ENCODE measurements at regions not wholly inside any gene's neighbourhood (a gene's known extent, or its start where the extent isn't known, plus 50 kb on each side); places are given as distances from the start of the nearest gene placed in this dataset.
A peak's percentile ranks its signal among the peaks of the same experiment; 100 is the strongest.

DNA sequence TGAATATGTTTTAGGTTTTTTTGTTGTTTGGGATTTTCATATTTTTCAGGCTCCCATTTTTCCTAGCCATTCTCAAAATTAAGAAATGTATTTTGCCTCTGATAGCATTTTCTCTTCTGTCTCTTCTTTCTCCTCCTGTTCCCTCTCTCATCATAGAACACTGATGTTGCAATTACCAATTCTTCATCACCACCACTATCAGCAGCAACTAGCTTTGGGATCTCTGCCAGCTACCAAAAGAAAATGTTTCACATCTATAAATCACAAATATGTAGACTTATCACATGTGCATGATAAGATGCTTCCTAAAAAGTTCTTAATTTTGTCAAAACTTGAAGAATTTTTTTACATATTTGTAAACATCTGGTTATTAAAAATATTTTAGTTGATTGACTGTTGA, 887.1 kb downstream of the MAT2B start:
- DNase-seq: no peak

GRCh38 chr5:164394686-164395194, 889.3 kb downstream of the MAT2B start:
- DNase-seq: no peak

GRCh38 chr5:164412531-164412930, 907.1 kb downstream of the MAT2B start:
- no peak for DNase-seq

DNA sequence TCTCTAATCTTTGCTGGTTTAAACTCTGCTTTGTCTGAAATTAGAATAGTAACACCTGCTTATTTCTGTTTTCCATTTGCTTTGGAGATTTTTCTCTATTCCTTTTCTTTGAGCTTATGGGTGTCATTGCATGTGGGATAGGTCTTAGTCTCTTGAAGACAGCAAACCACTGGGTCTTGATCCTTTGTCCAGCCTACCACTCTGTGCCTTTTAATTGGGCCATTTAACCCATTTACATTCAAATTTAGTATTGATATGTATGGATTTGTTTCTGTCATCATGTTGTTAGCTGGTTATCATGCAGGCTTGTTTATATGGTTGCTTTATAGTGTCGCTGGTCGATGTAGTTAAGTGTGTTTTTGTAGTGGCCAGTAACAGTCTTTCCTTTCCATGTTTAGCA, 914.7 kb downstream of the MAT2B start:
- no peak for DNase-seq

DNA sequence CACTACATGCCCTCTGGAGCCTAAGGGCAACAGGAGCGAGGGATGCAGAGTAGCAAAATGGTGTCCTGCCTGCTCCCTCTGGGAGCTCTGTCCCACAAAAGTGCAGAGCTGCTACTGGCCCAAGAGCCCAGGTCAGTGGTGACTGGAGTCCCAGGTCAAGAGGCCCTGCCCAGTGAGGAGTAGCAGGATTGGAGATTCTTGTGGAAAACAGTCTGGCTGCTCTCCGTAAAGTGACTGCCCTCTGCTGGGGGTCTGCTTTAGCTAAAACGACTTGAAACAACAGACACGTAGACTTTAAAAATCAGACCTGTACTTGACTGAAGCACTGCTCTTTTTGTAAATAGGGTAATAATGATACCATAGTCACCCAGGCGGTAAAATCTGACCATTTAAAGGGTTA, 917.0 kb downstream of the MAT2B start:
- DNase-seq: no peak

GRCh38 chr5:164431634-164432304, 926.4 kb downstream of the MAT2B start:
- DNase-seq: no peak

DNA sequence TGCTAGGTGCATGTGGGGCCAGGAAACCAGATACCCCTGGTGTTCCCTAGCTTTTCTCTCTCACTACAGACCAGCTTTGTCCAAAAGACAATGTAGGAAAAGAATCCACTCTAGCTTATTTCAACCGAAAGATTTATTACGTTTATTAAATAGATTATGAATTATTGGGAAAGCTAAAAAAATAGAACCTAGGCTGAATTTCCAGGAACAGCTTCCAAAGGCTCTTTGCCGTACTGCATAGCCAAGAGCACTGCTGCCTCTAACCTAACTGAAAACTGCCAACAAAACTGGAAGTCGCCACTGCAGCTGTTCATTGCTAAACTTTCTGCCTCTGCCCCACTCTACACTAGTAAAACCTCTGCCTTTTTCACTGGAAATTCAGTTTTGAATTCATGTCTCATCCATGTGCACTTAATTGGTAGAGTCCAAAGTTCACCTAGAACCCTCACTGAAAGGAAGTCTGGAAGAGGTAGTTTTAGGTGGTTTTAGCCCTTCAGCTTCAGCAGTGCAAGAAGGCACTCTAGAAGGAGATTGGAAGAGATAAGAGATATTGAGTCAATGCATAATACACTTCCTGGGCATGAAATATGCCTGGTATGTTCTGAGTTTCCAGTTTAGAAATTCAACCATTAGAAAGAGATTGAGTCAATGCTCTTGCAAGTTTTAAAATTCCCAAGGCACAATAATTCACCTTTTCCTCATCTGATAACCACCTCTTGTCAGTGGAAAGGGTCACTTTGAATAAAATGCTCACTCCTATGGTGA, 927.9 kb downstream of the MAT2B start:
- DNase-seq: peak; percentile 36

DNA sequence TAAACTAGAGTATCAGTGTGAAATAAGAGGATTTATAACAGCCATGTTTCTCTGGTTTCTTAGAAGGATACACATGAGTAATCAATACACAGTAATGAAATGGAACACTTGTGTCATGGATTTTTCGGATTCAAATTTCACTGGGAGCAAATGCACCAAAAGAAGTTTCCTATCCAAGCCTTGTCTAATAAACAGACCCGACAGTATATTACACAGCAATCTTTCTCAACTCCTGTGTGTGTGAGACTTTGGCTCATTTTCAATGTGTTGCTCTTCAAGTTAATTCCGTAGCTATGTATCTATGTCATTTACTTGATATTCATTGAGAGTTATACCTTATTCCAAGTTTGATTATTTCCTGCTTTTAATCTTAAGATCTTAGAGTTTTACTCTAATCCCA, 930.2 kb downstream of the MAT2B start:
- DNase-seq: peak; percentile 46

DNA sequence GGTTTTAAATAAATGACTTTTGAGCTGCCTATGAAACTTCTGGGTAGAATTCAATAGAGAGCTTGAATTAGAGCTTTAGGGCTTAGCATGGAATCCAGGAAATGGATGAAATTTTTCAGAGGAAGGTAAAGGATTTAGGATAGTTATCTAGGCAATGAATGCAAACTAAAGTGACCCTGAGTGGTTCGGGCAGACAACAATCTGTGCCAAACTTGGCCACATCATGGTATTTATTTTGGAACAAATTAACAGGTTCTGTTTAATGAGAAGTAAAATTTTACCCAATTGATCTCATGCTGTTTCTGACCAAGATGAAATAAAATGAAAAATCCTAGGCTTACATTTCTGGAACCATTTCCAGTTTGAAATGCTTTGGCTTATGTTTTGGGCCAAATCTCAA, 934.4 kb downstream of the MAT2B start:
- DNase-seq: no peak

DNA sequence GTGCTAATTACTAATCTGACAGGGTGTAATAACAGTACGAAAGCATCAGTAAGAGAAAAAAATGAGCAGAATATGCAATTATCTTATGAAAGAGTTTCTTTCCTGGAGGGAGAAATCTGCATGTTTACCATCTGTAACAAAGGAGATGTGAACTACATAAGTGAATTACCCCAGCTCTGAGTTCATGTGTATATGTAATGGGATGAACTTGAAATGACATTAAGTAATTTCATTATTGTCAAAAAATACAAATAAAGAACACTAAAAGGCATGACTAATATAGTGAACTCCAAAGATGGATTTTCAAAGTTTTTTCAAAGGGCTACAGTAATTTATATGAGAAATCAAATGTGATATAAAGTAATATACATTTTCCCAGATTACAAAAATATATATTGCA, 944.0 kb downstream of the MAT2B start:
- no peak for DNase-seq

- DNase-seq: no peak
These were observed 960.6 kb downstream of the MAT2B start for GRCh38 chr5:164466033-164466432.

- DNase-seq: no peak
These were observed 964.9 kb downstream of the MAT2B start for GRCh38 chr5:164470312-164470711.

DNA sequence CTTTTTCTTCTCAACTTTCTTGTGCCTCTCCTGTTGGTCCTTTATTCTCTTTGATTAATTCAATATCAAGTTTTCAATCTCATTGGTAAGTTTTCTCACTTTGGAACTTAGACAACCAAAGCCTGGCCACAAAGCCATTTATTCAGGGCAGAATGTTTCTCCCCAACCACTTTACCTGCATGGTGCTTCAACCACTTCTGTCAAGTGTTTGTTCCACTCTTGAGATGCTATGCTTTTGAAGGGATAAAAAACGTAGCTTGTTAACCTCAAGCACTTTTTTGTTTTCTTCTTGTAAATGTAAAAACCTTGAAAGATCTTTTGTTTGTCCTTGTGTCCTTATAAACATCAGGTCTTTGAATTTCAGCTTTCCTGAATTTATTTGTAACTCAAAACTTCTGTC, 966.7 kb downstream of the MAT2B start:
- no peak for DNase-seq

GRCh38 chr5:164475339-164475977, 970.0 kb downstream of the MAT2B start:
- DNase-seq: peak; percentile 23

GRCh38 chr5:164481270-164481669, 975.9 kb downstream of the MAT2B start:
- DNase-seq: no peak

- DNase-seq: no peak
These were observed 976.9 kb downstream of the MAT2B start for GRCh38 chr5:164482351-164482750.

DNA sequence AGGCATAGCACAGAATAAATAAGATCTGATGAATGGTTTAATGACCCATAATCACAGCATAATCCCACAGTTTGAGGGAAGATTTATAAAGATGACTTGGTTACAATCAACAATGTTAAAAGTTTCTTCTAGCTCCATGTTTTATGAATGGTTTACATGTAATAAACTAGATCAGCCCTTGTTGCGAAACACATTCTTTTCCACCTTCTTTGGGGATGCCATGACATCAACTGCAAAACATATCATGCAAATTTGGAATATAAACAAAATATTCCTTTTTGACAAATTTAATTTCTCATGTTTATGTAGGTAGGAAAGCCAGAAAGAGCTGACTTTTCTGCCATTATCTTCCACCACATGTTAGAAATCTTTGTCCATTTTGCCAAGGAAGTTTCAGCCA, 979.5 kb downstream of the MAT2B start:
- DNase-seq: no peak

- DNase-seq: no peak
These were observed 982.5 kb downstream of the MAT2B start for GRCh38 chr5:164487939-164488338.

DNA sequence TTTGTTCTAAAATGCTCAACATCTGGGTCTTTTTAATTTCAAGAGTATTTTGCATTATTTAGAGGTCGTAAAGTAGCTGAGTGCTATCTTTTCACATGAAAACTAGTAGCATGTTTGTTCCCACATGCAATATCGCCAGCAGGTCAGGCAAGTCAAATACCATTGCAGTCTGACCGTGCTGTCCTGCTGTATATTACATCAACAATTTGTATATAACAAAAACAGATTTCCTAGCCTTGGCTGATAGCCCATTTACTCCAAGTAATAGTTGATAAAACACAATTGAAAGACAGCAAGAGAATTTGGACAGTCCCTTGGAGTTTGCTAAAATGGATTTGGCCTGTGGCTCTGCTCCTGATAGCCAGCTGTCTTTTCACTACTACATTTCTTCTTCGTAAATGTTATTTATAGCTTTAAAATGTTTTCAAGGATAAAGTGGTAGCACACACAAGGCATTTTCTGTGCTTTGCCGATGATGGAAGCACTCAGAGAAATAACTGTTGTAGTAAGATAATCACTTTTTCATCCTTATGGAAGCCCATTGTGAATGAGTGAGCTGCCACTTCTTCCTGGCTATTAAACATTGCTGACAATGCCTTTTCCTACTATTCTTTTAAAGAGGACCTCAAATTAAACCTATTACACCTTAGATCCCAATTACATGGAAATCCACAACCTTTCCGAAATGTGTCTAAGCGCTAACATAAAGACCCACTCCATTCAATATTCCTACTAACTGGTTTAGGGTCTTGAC, 992.1 kb downstream of the MAT2B start:
- peak; percentile 15 for DNase-seq

- no peak for DNase-seq
These were observed 993.0 kb downstream of the MAT2B start for GRCh38 chr5:164498438-164498837.

DNA sequence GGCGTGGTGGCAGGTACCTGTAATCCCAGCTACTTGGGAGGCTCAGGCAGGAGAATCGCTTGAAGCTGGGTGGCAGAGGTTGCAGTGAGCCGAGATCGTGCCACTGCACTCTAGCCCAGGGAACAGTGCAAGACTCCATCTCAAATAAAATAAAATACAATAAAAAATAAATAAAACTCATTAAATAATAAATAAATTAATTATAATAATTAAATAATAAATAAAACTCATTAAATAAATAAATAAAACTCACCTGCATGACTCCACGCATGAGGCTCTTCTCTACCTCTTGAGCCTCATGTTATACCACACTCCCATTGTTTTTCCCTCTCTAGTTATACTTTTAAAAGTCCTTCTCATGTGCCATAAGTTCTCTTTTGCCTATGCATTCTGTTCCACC, 995.4 kb downstream of the MAT2B start:
- no peak for DNase-seq

- no peak for DNase-seq
These were observed 995.9 kb downstream of the MAT2B start for GRCh38 chr5:164501344-164501743.

Measured in muscle of arm (tissue), 1 donor.